ENCODE measurements at regions not wholly inside any gene's neighbourhood (a gene's known extent, or its start where the extent isn't known, plus 50 kb on each side); places are given as distances from the start of the nearest gene placed in this dataset.

- CTCF ChIA-PET (ENCODE audit: low intra/inter-chr PET ratio, low total read pairs), result no interaction called here
- no TSS peak for BruUV-seq (replicated peaks)
- H3K9me3 ChIP-seq (ENCODE audit: low read length), result no peaks in the 10 kb centered on the region
- no peak overlapping the region for H3K4me2 ChIP-seq (ENCODE audit: low read depth, low read length)
- in situ Hi-C loops (cut with HindIII; ENCODE audit: extremely low pct_ligation_motif_present, low pct_unique_long_range_greater_than_20kb) (no loop called here), intact Hi-C loops (cut with micrococcal nuclease; ENCODE audit: unreplicated experiment) (no loop called here)
- H2AFZ ChIP-seq (ENCODE audit: low read length), result no peak overlapping the region
- no peaks in the 10 kb centered on the region for H3K79me2 ChIP-seq (ENCODE audit: insufficient read depth, low read length)
- no peak overlapping the region for H3K4me3 ChIP-seq (replicated peaks in 1 of 3; ENCODE audit: insufficient read depth in 1 of 3, low read depth in 2 of 3, low read length in 3 of 3)
- no peaks in the 10 kb centered on the region for H3K4me1 ChIP-seq (ENCODE audit: insufficient read depth, low read length)
- TF ChIP-seq MAFK (conservative IDR thresholded peaks at IDR 0.05 in 1 of 2, IDR thresholded peaks at IDR 0.05 in 1 of 2; ENCODE audit: low read length in 2 of 2) (peak; percentile 44 to 67; a peak in 3 of 4 replicates), MAFF (IDR thresholded peaks at IDR 0.05; ENCODE audit: low read depth, low read length) (peak; percentile 61)
- TF ChIP-seq, protein P1, sequence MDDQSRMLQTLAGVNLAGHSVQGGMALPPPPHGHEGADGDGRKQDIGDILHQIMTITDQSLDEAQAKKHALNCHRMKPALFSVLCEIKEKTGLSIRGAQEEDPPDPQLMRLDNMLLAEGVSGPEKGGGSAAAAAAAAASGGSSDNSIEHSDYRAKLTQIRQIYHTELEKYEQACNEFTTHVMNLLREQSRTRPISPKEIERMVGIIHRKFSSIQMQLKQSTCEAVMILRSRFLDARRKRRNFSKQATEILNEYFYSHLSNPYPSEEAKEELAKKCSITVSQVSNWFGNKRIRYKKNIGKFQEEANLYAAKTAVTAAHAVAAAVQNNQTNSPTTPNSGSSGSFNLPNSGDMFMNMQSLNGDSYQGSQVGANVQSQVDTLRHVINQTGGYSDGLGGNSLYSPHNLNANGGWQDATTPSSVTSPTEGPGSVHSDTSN (CRISPR knock-in tag; IDR thresholded peaks at IDR 0.05; ENCODE audit: borderline replicate concordance), result no peak
- DNase-seq (ENCODE audit: low spot score) (no peak), ATAC-seq (no peak), FAIRE-seq (no peak)
- POLR2A ChIA-PET, result no interaction called here
- H4K20me1 ChIP-seq (ENCODE audit: insufficient read depth, low read length), result no peaks in the 10 kb centered on the region
- no peak overlapping the region for H3K9ac ChIP-seq (ENCODE audit: insufficient read depth, low read depth, low read length)
- no peak overlapping the region for H3K27ac ChIP-seq (ENCODE audit: extremely low read length, insufficient read depth, low read length)
- H3K27me3 ChIP-seq (ENCODE audit: control insufficient read depth in 1 of 2, insufficient read depth in 2 of 2, low read length in 2 of 2), result no peaks in the 10 kb centered on the region
- 0% methylated on average over 2 of the region's 2 CpGs for WGBS (ENCODE audit: low lambda C conversion rate)
- no peaks in the 10 kb centered on the region for H3K36me3 ChIP-seq (replicated peaks in 1 of 2; ENCODE audit: control insufficient read depth in 1 of 2, insufficient read depth in 2 of 2, low read length in 2 of 2)
Measured at GRCh38 chr9:27676827-27677226, 103.5 kb upstream of the C9orf72 start.

DNA sequence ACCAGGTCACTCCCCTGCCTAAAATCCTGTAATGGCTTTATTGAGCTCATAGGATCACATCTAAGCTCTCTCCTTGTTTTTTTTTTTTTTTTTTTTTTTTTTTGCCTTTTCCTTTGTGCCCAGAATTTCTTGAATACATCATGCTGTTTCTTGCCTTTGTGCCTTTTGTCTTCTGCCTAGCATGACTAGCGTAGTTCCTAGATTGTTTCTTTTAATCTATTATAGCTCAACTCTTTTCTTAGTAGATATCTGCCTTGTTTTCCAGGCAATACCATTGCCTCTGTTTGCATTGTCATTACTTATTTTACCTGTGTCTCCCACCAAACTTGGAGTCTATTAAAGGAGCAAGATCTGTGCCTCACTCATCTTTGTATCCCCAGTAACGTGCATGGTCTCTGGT, 106.1 kb upstream of the C9orf72 start:
- H3K79me2 ChIP-seq (ENCODE audit: insufficient read depth, low read length), result no peaks in the 10 kb centered on the region
- TF ChIP-seq ZBTB20 (CRISPR knock-in tag; IDR thresholded peaks at IDR 0.05; ENCODE audit: borderline replicate concordance, low read depth), result no peak
- TF ChIP-seq RAD51 (IDR thresholded peaks at IDR 0.05; ENCODE audit: borderline replicate concordance), result no peak
- TF ChIP-seq NAIF1 (CRISPR knock-in tag; IDR thresholded peaks at IDR 0.05; ENCODE audit: borderline replicate concordance), result no peak
- no peak for TF ChIP-seq NFIB (CRISPR knock-in tag; IDR thresholded peaks at IDR 0.05; ENCODE audit: borderline replicate concordance)
- no peak for TF ChIP-seq GATAD1 (CRISPR knock-in tag; IDR thresholded peaks at IDR 0.05)
- TF ChIP-seq ZNF800 (CRISPR knock-in tag; IDR thresholded peaks at IDR 0.05), result no peak
- TF ChIP-seq HCFC1 (IDR thresholded peaks at IDR 0.05; ENCODE audit: low read depth, low read length), result no peak
- no peak for TF ChIP-seq ZNF790 (CRISPR knock-in tag; IDR thresholded peaks at IDR 0.05; ENCODE audit: borderline replicate concordance)
- no peak for TF ChIP-seq ZNF432 (CRISPR knock-in tag; IDR thresholded peaks at IDR 0.05; ENCODE audit: borderline replicate concordance)
- TF ChIP-seq MXI1 (IDR thresholded peaks at IDR 0.05; ENCODE audit: borderline replicate concordance, low read depth, low read length), result no peak
- no peak for TF ChIP-seq TGIF2 (CRISPR knock-in tag; IDR thresholded peaks at IDR 0.05)
- no peak for TF ChIP-seq ZFP1 (CRISPR knock-in tag; IDR thresholded peaks at IDR 0.05)
- no peak for TF ChIP-seq PLSCR1 (CRISPR knock-in tag; IDR thresholded peaks at IDR 0.05; ENCODE audit: borderline replicate concordance)
- H3K9me3 ChIP-seq (ENCODE audit: low read length), result no peaks in the 10 kb centered on the region
- no peaks in the 10 kb centered on the region for H3K36me3 ChIP-seq (replicated peaks in 1 of 2; ENCODE audit: control insufficient read depth in 1 of 2, insufficient read depth in 2 of 2, low read length in 2 of 2)
- ATAC-seq (no peak), FAIRE-seq (no peak), DNase-seq (ENCODE audit: low spot score) (no peak)
- H3K4me3 ChIP-seq (replicated peaks in 1 of 3; ENCODE audit: insufficient read depth in 1 of 3, low read depth in 2 of 3, low read length in 3 of 3), result no peak overlapping the region
- no TSS peak for BruUV-seq (replicated peaks)
- in situ Hi-C loops (cut with HindIII; ENCODE audit: extremely low pct_ligation_motif_present, low pct_unique_long_range_greater_than_20kb), result no loop called here
- H3K9ac ChIP-seq (ENCODE audit: insufficient read depth, low read depth, low read length), result no peak overlapping the region
- 2% methylated on average over 2 of the region's 2 CpGs for WGBS (ENCODE audit: low lambda C conversion rate)
- H4K20me1 ChIP-seq (ENCODE audit: insufficient read depth, low read length), result no peaks in the 10 kb centered on the region
- CTCF ChIA-PET (ENCODE audit: low intra/inter-chr PET ratio, low total read pairs), result no interaction called here
- no peaks in the 10 kb centered on the region for H3K27me3 ChIP-seq (ENCODE audit: control insufficient read depth in 1 of 2, insufficient read depth in 2 of 2, low read length in 2 of 2)
- H3K4me1 ChIP-seq (ENCODE audit: insufficient read depth, low read length), result no peaks in the 10 kb centered on the region
- POLR2A ChIA-PET, result no interaction called here
- intact Hi-C loops (cut with micrococcal nuclease; ENCODE audit: unreplicated experiment), result no loop called here
- no peak overlapping the region for H3K27ac ChIP-seq (ENCODE audit: extremely low read length, insufficient read depth, low read length)
- H3K4me2 ChIP-seq (ENCODE audit: low read depth, low read length), result no peak overlapping the region
- no peak overlapping the region for H2AFZ ChIP-seq (ENCODE audit: low read length)
